NCI-H2081 (cell line): ENCODE measurements at regions not wholly inside any gene's neighbourhood (a gene's known extent, or its start where the extent isn't known, plus 50 kb on each side); places are given as distances from the start of the nearest gene placed in this dataset.

Source experiments
- DNase-seq, 2 experiments: peaks; one replicate each; lab custom pipeline; 2025; lab: John Stamatoyannopoulos, UW

DNA sequence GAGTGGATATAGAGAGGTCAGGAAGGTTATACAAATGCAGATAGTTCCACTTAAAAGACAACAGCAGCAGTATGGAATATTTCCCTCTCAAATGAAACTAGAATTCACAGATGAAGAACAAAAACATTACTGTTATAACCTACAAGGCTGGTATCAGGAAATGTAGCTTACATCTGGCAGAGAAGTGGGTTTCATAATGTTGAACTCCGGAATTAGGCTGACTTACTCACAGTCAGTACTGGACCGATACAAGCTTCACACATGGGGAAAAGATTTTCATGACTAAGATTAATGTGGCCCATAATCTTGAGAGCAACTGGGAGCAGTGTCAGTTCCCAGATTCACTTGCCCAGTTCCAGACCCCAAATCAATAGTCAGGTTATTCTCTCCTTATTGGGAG lies 353.9 kb downstream of the DUSP6 start:
- no peak for DNase-seq

DNA sequence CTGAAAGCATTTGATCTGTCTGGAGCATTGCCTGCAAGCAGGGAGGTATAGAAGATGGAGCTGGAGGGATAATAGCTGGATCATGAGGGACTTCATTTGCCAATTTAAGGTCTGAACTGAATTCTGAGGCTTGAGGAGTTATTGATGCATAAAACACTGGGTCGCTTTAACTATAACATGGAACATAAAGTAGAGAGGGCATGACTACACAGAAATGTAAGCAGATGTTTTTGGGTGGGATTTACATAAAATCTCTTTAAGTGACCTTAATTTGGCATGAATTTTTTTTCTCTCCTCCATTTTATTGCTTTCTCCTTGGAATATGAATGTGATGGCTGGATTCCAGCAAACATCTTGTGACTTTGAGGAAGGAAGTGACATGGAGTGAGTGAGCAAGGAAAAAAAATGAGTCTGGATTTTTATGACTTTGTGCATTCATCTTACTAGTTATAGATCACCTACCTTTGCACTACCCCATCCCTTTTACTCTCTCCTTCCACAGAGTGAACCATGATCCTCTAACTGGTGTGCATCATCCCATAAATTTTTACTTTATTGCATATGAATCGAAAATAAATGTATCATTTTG lies 356.0 kb downstream of the DUSP6 start:
- DNase-seq, result no peak

DNA sequence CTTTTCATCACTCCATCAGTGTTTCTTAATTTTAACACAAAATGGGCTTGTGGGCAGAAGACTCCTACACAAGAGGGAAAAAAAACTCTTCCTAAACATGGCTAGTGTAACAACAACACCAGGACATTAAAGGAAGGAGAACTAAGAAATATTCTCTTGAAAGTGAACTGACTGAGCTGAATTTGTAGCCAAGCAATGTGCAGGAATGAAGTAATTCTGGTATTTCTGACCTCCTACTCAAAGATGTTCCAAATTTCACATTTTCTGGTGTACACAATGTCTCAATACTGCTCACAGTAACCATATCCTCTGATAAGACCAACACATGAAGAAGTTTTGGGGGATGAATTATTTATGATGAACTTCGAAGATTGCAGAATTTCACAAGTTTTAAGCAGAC lies 357.3 kb downstream of the DUSP6 start:
- DNase-seq, result no peak

DNA sequence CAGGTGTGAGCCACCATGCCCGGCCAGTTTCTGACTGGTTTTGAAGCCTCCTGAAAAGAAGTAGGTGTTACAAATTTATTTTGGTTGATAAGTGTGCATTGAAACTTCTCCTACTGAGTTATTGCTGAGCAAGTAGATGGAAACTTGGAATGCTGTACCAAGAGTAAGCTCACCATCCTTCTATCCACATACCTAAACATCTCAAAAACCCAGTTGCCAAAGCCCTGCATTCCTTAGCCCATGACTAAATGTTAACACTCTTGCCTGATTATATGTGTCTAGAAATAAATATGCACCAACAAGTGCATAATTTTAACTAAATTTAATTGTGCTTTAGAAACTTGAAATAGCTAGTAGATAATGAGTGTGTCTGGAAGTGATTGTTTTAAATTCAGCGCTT lies 357.8 kb downstream of the DUSP6 start:
- no peak for DNase-seq

GRCh38 chr12:88993651-88994050 lies 358.6 kb downstream of the DUSP6 start:
- peak; percentile 15 to 37 for DNase-seq

DNA sequence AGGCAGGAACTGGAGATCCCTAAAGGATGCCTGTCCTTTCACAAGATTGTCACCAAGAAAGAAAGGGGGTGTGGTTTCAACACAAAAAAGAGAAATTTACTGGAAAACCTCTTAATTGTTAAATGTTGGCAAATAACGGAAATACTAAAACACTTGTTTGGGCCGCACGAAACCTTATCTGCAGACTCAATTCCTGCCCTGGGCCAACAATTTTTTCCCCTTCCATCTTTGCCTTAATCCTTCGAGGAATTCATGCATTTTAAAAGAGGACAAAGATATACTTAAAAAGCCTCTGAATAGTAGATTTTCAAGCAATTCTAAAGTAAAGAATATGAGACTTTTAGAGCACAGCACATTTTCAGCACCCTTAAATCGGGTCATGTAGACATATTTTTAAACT lies 366.2 kb downstream of the DUSP6 start:
- no peak for DNase-seq

- no peak for DNase-seq
These were observed 366.7 kb downstream of the DUSP6 start for GRCh38 chr12:88985631-88986030.

DNA sequence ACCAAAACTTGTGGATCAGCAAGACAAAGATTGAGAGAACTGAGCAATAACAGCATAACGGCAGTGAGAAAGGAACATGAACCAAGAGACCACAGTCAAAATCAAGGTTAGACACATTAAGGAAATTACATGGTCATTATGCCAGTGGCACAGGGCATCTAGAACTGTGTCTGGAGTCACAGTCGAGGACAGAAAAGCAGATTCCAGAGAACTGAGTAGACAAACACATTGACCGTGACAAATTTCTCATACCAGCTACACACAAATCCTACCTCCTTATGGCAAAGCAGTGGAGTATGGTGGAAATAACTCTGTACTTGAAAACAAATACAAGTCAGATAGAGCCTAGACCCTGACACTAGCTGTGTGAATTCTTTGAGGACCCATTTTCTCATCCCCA lies 367.3 kb downstream of the DUSP6 start:
- no peak for DNase-seq

- no peak for DNase-seq
These were observed 369.6 kb downstream of the DUSP6 start for GRCh38 chr12:88982694-88983093.

DNA sequence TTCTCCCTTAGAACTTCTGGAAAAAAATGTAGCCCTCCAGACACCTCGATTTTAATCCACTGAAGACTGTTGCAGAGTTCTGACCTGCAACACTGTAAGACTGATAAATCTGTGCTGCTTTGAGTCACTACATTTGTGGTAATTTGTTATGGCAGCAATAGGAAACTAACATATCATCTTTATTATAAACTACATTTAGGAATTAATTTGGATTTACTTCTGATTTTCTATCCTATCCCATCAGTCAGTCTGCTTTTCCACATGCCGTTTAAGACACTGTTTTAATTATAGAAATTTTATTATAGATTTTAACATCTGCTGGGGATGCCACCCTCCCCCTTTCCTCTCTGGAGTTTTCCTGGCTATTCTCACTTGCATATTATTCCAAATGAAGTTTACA lies 375.2 kb downstream of the DUSP6 start:
- no peak for DNase-seq

DNA sequence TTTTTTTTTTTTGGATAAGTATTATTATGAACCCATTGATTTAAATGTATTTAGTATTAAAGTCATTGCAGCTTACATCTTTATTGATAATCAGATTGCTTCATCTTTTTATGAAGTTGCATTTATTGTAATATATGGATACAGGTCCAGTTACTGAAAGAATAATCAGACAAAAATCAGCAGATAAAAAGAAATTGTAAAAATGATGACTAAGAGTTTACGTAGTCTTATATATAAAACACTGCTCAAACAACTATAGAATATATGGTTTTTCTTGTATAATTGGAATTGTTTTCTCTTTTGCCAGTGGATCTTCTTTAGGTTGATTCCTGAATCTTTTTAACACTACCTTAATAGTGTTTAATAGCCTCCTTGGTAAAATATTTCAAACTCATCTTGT lies 378.3 kb downstream of the DUSP6 start:
- no peak for DNase-seq

DNA sequence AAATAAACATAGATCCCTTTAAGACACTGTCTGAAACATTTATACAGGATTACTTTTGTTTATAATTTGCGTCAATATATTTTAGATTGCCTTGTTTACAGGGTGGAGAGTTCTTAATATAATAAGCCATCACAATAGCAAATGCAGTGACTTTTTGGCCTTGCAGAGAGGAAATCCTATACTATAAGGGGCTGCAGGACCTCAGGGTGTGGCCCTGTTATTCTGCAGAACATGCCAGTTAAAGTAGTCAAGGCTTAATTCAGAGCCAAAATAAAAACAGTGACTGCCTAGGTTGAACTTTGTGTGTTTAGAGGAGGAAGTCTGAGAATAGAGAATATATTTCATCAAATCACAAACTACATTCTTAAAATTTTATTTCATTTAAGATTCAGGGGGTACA lies 381.6 kb downstream of the DUSP6 start:
- no peak for DNase-seq

DNA sequence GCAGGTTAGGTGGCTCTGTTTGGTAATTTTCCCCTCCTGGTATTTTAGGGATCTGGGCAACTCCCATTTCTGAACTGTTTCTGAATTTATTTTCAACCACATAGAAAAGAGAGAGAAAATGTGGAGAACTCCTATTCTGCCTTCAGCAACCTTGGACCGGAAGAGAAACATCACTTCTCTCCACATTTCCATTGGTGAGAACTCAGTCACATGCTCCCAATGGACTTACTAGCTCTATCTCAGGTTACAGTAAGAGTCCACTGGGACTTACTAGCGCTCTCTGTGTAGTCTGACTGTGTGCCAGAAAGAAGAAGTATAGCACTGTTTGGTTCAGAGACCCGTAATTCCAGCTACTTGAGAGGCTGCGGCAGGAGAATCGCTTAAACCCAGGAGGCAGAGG lies 383.2 kb downstream of the DUSP6 start:
- no peak for DNase-seq

- peak in 1 of 2 experiments; percentile 12 for DNase-seq
These were observed 380.1 kb upstream of the KITLG start for GRCh38 chr12:88960213-88960878.

GRCh38 chr12:88958946-88959345 lies 378.7 kb upstream of the KITLG start:
- DNase-seq, result peak; percentile 42 to 83

DNA sequence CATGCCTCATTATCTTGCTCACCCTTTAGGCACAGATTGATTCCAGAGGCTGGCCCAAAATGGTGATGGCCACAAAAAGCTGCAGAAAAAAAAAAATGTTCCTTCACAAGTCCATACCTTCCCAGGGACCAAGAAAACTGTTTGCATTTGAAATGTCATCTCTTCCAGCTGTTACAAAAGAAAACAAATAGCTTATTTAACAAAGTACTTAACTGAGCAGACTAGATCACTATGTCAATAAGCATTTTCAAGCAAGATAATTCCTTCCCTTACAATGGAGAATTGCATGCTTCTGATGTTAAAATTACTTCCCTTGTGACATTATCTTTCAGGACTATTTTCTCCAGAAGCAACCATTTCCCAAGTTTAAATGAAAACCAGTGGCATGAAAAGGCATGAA lies 377.9 kb upstream of the KITLG start:
- peak in 1 of 2 experiments; percentile 53 for DNase-seq

DNA sequence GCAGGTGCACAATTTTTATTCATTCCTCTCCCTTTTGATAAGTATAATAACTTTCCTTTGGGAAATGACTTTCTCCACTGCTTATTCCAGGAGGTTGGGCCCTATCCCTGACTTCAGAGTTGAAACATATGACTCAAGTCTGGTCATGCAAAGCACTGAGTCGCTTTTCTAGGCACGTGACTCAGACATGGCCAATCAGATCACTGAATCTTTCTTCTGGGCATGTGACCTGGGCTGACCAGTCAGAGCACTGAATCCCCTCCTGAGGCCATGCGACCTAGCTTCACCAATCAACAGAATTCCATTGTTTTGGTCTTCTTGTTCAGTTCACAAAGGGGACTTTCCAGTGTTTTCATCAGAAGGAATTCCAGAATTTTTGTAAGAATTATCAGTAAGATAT lies 377.1 kb upstream of the KITLG start:
- DNase-seq, result no peak

- DNase-seq, result no peak
These were observed 375.3 kb upstream of the KITLG start for GRCh38 chr12:88955531-88955930.

DNA sequence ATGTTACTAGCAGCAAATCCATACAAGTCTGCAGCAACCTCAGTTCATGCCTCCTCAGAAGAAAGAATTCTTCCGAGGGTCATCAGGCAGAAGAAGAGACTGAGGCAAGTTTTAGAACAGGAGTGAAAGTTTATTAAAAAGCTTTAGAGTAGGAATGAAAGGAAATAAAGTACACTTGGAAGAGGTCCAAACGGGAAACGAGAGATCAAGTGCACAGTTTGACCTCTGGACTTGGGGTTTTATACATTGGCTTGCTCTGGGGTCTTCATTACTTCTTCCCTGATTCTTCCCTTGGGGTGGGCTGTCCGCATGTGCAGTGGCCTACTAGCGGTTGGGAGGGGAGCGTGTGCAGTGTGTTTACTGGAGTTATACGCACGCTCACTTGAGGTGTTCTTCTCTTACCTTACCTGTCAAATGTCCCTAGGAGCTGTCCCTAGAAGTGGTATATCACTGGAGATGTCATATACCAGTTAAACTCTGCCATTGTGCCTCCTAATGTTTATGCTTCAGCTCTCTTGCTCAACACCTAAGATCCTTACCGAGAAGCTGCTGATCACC lies 372.8 kb upstream of the KITLG start:
- DNase-seq, result no peak

DNA sequence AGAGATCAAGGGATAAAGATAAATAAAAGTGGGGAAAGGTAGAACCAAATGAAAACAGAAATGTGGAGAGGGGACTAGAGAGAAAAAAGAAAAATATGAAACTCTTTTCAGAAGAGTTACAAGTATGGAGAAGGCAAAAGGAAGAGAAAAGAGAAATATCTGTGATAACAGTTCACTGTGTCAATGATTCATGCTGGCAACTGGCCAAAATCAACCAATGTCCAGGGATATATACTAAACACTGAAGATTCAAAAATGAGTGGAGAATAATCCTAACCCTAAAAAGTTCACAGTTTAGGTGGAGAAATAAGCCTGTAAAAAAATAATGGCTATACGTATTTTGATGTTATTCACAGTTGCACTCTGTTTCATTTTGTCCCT lies 372.3 kb upstream of the KITLG start:
- no peak for DNase-seq

DNA sequence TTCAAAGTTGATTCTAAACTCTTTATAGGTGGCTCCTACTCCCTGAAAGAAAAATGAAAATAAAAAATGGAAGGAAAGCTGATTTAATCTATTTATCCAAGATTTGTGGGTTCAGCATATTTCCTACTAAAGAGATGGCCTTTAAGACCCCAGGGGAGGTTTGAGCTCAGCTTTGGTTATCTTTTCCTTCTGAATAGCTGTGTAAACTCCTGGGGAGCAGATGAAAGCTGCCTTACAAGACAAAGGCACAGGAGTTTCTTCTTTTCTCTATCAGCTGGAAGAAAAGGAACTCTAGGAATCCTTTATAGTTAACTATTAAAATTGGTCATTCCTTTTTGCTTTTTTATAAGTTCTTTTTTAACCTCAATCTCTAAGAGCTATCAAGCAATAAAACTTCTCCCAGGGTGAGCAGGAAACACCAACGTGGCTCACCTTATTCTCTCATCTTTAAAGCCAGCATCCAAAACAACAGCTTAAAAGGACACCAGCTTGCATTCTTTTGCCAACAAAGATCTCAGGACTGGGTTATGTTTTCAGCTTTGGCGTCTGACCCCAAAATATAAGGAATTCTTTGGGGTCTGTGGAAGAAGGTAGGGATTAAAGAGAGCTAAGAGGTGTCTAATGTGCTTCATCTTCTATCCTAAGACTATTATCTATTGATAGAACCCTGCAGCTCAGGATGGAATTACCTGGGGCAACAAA lies 371.7 kb upstream of the KITLG start:
- DNase-seq, result no peak

DNA sequence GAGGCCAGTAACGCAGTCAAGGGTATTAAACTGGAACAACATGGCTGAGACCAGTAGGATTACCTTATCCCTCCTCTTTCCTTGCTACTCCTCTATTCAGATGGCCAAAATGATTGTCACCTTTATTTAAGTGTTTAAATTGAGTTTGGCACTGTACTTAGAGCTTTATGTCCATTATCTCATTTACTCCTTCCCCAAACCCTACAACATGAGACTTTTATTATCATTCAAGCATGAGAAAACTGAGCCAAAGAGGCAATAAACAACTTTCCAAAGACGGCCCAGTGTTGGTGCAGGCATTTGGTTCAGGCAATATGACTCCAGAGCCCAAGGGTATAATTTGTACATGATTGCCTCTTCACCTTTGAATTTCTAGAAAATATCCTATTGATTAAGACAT lies 370.9 kb upstream of the KITLG start:
- DNase-seq, result no peak

- DNase-seq, result peak in 1 of 2 experiments; percentile 26
These were observed 367.3 kb upstream of the KITLG start for GRCh38 chr12:88947486-88948043.
